Keratinocyte (primary cell): ENCODE measurements at regions not wholly inside any gene's neighbourhood (a gene's known extent, or its start where the extent isn't known, plus 50 kb on each side); places are given as distances from the start of the nearest gene placed in this dataset.
"Not testable (repeated sequence)": the region's sequence is repeated elsewhere in the genome, so short reads cannot be mapped to it uniquely, and the experiment has no call there.

ENCODE experiments used
- EZH2 ChIP-seq: IDR thresholded peaks from one replicate; pipeline ENCODE4 v1.6.1; 2012; ENCODE audit warnings: inconsistent platforms, mild to moderate bottlenecking, low read length, moderate library complexity
- TF ChIP-seq, protein P1 (sequence below), 3 experiments: IDR thresholded peaks in 1 of 3; conservative IDR thresholded peaks in 1 of 3; optimal IDR thresholded peaks in 1 of 3; 2 replicates in 2 of 3; 3 replicates in 1 of 3; pipeline versions ENCODE3 to v1.5.1; 2011; ENCODE audit warnings: low read length in 3 of 3, mild to moderate bottlenecking in 3 of 3, moderate library complexity in 2 of 3, control low read depth in 1 of 3, inconsistent platforms in 1 of 3; ENCODE audit not compliant: insufficient read depth in 2 of 3; ENCODE audit errors: extremely low read depth in 1 of 3

DNA sequence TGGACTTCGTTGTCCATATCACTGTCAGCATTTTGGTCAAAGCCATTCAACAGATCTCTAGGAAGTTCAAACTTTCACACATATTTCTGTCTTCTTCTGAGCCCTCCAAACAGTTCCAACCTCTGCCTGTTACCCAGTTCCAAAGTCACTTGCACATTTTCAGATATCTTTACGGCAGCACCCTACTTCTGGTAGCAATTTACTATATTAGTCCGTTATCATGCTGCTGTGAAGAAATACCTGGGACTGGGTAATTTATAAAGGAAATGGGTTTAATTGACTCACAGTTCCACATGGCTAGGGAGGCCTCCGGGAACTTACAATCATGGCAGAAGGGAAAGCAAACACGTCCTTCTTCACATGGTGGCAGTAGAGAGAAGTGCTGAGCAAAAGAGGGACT, 60.6 kb upstream of the HGFAC start:
- TF ChIP-seq, protein P1, sequence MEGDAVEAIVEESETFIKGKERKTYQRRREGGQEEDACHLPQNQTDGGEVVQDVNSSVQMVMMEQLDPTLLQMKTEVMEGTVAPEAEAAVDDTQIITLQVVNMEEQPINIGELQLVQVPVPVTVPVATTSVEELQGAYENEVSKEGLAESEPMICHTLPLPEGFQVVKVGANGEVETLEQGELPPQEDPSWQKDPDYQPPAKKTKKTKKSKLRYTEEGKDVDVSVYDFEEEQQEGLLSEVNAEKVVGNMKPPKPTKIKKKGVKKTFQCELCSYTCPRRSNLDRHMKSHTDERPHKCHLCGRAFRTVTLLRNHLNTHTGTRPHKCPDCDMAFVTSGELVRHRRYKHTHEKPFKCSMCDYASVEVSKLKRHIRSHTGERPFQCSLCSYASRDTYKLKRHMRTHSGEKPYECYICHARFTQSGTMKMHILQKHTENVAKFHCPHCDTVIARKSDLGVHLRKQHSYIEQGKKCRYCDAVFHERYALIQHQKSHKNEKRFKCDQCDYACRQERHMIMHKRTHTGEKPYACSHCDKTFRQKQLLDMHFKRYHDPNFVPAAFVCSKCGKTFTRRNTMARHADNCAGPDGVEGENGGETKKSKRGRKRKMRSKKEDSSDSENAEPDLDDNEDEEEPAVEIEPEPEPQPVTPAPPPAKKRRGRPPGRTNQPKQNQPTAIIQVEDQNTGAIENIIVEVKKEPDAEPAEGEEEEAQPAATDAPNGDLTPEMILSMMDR (optimal IDR thresholded peaks at IDR 0.05 in 1 of 3, IDR thresholded peaks at IDR 0.05 in 1 of 3, conservative IDR thresholded peaks at IDR 0.05 in 1 of 3; ENCODE audit: extremely low read depth in 1 of 3, insufficient read depth in 2 of 3, low read length in 3 of 3) = not testable (repeated sequence)
- TF ChIP-seq EZH2 = not testable (repeated sequence)
